Karpas-422 (cell line): ENCODE measurements at regions not wholly inside any gene's neighbourhood (a gene's known extent, or its start where the extent isn't known, plus 50 kb on each side); places are given as distances from the start of the nearest gene placed in this dataset.
"Not testable (repeated sequence)": the region's sequence is repeated elsewhere in the genome, so short reads cannot be mapped to it uniquely, and the experiment has no call there.

Source experiments
- DNase-seq: peaks from one replicate; pipeline ENCODE4 v3.0.0-alpha.2; 2015
- H2AFZ ChIP-seq: fragments of 200-600 bp; sonication (generic); 2 replicates; pipeline ENCODE4 v1.6.1; 2014; ENCODE audit warnings: antibody characterized with exemption, low read length, mixed read lengths
- H3K27ac ChIP-seq: fragments of 200-600 bp; sonication (generic); 2 replicates; pipeline ENCODE4 v1.5.1; 2014; ENCODE audit warnings: mild to moderate bottlenecking, low read length, moderate library complexity
- H3K27me3 ChIP-seq: fragments of 200-600 bp; sonication (generic); 2 replicates; pipeline ENCODE4 v1.6.1; 2014; ENCODE audit warnings: low read length, mixed read lengths
- H3K36me3 ChIP-seq: fragments of 200-600 bp; sonication (generic); 2 replicates; pipeline ENCODE4 v1.6.1; 2014; ENCODE audit warnings: low read length, mixed read lengths; ENCODE audit not compliant: insufficient read depth
- H3K4me1 ChIP-seq: fragments of 200-600 bp; sonication (generic); 2 replicates; pipeline ENCODE4 v1.6.1; 2014; ENCODE audit warnings: mild to moderate bottlenecking, low read length, mixed read lengths
- H3K4me2 ChIP-seq: fragments of 200-600 bp; sonication (generic); 2 replicates; pipeline ENCODE4 v1.6.1; 2014; ENCODE audit warnings: low read length, low read depth, mild to moderate bottlenecking; ENCODE audit not compliant: poor library complexity, severe bottlenecking
- H3K4me3 ChIP-seq: fragments of 200-600 bp; sonication (generic); 2 replicates; pipeline ENCODE4 v1.5.1; 2014; ENCODE audit warnings: mild to moderate bottlenecking, antibody characterized with exemption, low read length, mixed read lengths
- H3K79me2 ChIP-seq: fragments of 200-600 bp; sonication (generic); 2 replicates; pipeline ENCODE4 v1.6.1; 2014; ENCODE audit warnings: mild to moderate bottlenecking, low read length, mixed read lengths
- H3K9ac ChIP-seq: fragments of 200-600 bp; sonication (generic); 2 replicates; pipeline ENCODE4 v1.6.0; 2014; ENCODE audit warnings: low read length
- H3K9me2 ChIP-seq: fragments of 200-600 bp; sonication (generic), shearing (Covaris generic); replicated peaks from 2 replicates; pipeline ENCODE4 v1.6.0; 2014; ENCODE audit warnings: mild to moderate bottlenecking, low read length, moderate library complexity; ENCODE audit not compliant: insufficient read depth
- H3K9me3 ChIP-seq: fragments of 300-700, 200-600 bp; sonication (generic); 2 replicates; pipeline ENCODE4 v1.6.1; 2014; ENCODE audit warnings: low read length, mixed read lengths
- H4K20me1 ChIP-seq: fragments of 200-600 bp; sonication (generic); 2 replicates; pipeline ENCODE4 v1.6.1; 2014; ENCODE audit warnings: mild to moderate bottlenecking, antibody characterized with exemption, low read length, low read depth; ENCODE audit not compliant: insufficient read depth

GRCh38 chr2:111522231-111522768 is 361.7 kb downstream of the ANAPC1 start:
- Histone ChIP-seq H3K27ac (no peak overlapping the region), H2AFZ (no peak overlapping the region), H3K9ac (no peak overlapping the region), H3K4me3 (no peak overlapping the region), H3K79me2 (no peaks in the 10 kb centered on the region), H3K9me2 (no peaks in the 10 kb centered on the region), H3K4me2 (peak overlapping the region; percentile 18), H4K20me1 (no peaks in the 10 kb centered on the region; the same call in 1 of the 2 replicates), H3K9me3 (no peaks in the 10 kb centered on the region), H3K27me3 (no peaks in the 10 kb centered on the region), H3K36me3 (no peaks in the 10 kb centered on the region), H3K4me1 (peaks cover 23% of the 10 kb centered on the region)
- DNase-seq, result no peak

GRCh38 chr2:111523009-111523408 is 361.0 kb downstream of the ANAPC1 start:
- Histone ChIP-seq H4K20me1 (no peaks in the 10 kb centered on the region; the same call in 1 of the 2 replicates), H3K36me3 (no peaks in the 10 kb centered on the region), H3K27ac (no peak overlapping the region), H3K9me2 (no peaks in the 10 kb centered on the region), H3K9me3 (no peaks in the 10 kb centered on the region), H3K79me2 (no peaks in the 10 kb centered on the region), H3K4me1 (peaks cover 23% of the 10 kb centered on the region), H3K4me2 (peak overlapping the region; percentile 18), H3K9ac (no peak overlapping the region), H2AFZ (no peak overlapping the region), H3K4me3 (no peak overlapping the region), H3K27me3 (no peaks in the 10 kb centered on the region)
- no peak for DNase-seq

GRCh38 chr2:111525026-111525425 is 359.0 kb downstream of the ANAPC1 start:
- H3K9me2 ChIP-seq, H3K79me2 ChIP-seq, H3K27me3 ChIP-seq, H3K9me3 ChIP-seq, H3K4me3 ChIP-seq, DNase-seq, H3K4me2 ChIP-seq, H2AFZ ChIP-seq, H3K36me3 ChIP-seq, H4K20me1 ChIP-seq, H3K27ac ChIP-seq, H3K9ac ChIP-seq: not testable (repeated sequence)
- peaks cover 31% of the 10 kb centered on the region for H3K4me1 ChIP-seq

- Histone ChIP-seq H3K4me2 (peak overlapping the region; percentile 26), H3K4me1 (peaks cover 31% of the 10 kb centered on the region)
- H3K27me3 ChIP-seq, H3K36me3 ChIP-seq, H3K4me3 ChIP-seq, H3K79me2 ChIP-seq, H3K27ac ChIP-seq, H3K9me2 ChIP-seq, H3K9ac ChIP-seq, H4K20me1 ChIP-seq, H2AFZ ChIP-seq, H3K9me3 ChIP-seq: not testable (repeated sequence)
- peak; percentile 64 for DNase-seq
Measured at GRCh38 chr2:111526041-111526639, 357.9 kb downstream of the ANAPC1 start.

GRCh38 chr2:111527707-111528400 is 356.1 kb downstream of the ANAPC1 start:
- peaks cover 24% of the 10 kb centered on the region for H3K4me1 ChIP-seq
- H3K9me2 ChIP-seq, H3K27ac ChIP-seq, H3K79me2 ChIP-seq, H4K20me1 ChIP-seq, H3K4me3 ChIP-seq, H3K9ac ChIP-seq, H3K27me3 ChIP-seq, H3K9me3 ChIP-seq, DNase-seq, H3K4me2 ChIP-seq, H3K36me3 ChIP-seq, H2AFZ ChIP-seq: not testable (repeated sequence)

- H4K20me1 ChIP-seq, H3K4me2 ChIP-seq, H3K27ac ChIP-seq, H3K4me3 ChIP-seq, H3K9ac ChIP-seq, H3K9me3 ChIP-seq, DNase-seq, H3K79me2 ChIP-seq, H3K27me3 ChIP-seq, H3K36me3 ChIP-seq, H3K9me2 ChIP-seq, H2AFZ ChIP-seq: not testable (repeated sequence)
- H3K4me1 ChIP-seq, result peaks cover 23% of the 10 kb centered on the region
Measured at GRCh38 chr2:111529022-111529421, 355.0 kb downstream of the ANAPC1 start.

- H3K4me1 ChIP-seq, result peaks cover 24% of the 10 kb centered on the region
- not testable (repeated sequence) for H3K27me3 ChIP-seq, H3K9me2 ChIP-seq, H3K4me2 ChIP-seq, H3K4me3 ChIP-seq, H3K9me3 ChIP-seq, H3K79me2 ChIP-seq, H3K9ac ChIP-seq, DNase-seq, H2AFZ ChIP-seq, H3K36me3 ChIP-seq, H4K20me1 ChIP-seq, H3K27ac ChIP-seq
Measured at GRCh38 chr2:111530239-111530965, 353.6 kb downstream of the ANAPC1 start.
